Activated CD4-positive, CD25-positive, alpha-beta regulatory T cell treated with anti-CD3 and anti-CD28 coated beads, Interleukin-2, amount 50 U/mL, for 16 hours (primary cell): ENCODE measurements at regions not wholly inside any gene's neighbourhood (a gene's known extent, or its start where the extent isn't known, plus 50 kb on each side); places are given as distances from the start of the nearest gene placed in this dataset.
"Not testable (repeated sequence)": the region's sequence is repeated elsewhere in the genome, so short reads cannot be mapped to it uniquely, and the experiment has no call there.

Experiments used
- DNase-seq: peaks from one replicate; pipeline ENCODE4 v3.0.0-alpha.2; 2020; ENCODE audit warnings: low read depth, low spot score

- no peak for DNase-seq
These were observed 905.3 kb downstream of the TYW1 start for GRCh38 chr7:67901808-67902480.

- no peak for DNase-seq
These were observed 911.2 kb downstream of the TYW1 start for GRCh38 chr7:67907792-67908191.

- DNase-seq, result no peak
These were observed 915.8 kb downstream of the TYW1 start for GRCh38 chr7:67912437-67912836.

- DNase-seq, result no peak
These were observed 917.0 kb downstream of the TYW1 start for GRCh38 chr7:67913604-67914003.

- DNase-seq, result not testable (repeated sequence)
These were observed 919.5 kb downstream of the TYW1 start for GRCh38 chr7:67916111-67916510.

- DNase-seq, result no peak
These were observed 920.2 kb downstream of the TYW1 start for GRCh38 chr7:67916571-67917436.

- DNase-seq, result no peak
These were observed 920.8 kb downstream of the TYW1 start for GRCh38 chr7:67917437-67917755.

GRCh38 chr7:67918158-67918557 is 921.5 kb downstream of the TYW1 start:
- DNase-seq, result no peak

- DNase-seq, result no peak
These were observed 926.7 kb downstream of the TYW1 start for GRCh38 chr7:67923286-67923685.

GRCh38 chr7:67928141-67928540 is 931.5 kb downstream of the TYW1 start:
- DNase-seq, result no peak

- DNase-seq, result not testable (repeated sequence)
These were observed 939.8 kb downstream of the TYW1 start for GRCh38 chr7:67936447-67936846.

- no peak for DNase-seq
These were observed 943.8 kb downstream of the TYW1 start for GRCh38 chr7:67940400-67940799.

GRCh38 chr7:67947191-67947590 is 950.6 kb downstream of the TYW1 start:
- DNase-seq, result no peak

- DNase-seq, result no peak
These were observed 951.0 kb downstream of the TYW1 start for GRCh38 chr7:67947646-67948045.

GRCh38 chr7:67950321-67951083 is 953.9 kb downstream of the TYW1 start:
- no peak for DNase-seq

GRCh38 chr7:67955061-67955460 is 958.4 kb downstream of the TYW1 start:
- DNase-seq, result no peak

- no peak for DNase-seq
These were observed 966.2 kb downstream of the TYW1 start for GRCh38 chr7:67962863-67963262.

- no peak for DNase-seq
These were observed 979.9 kb downstream of the TYW1 start for GRCh38 chr7:67976490-67976889.

GRCh38 chr7:67983486-67983885 is 986.9 kb downstream of the TYW1 start:
- no peak for DNase-seq

- DNase-seq, result no peak
These were observed 987.7 kb downstream of the TYW1 start for GRCh38 chr7:67984326-67984725.

GRCh38 chr7:67989142-67989541 is 992.5 kb downstream of the TYW1 start:
- no peak for DNase-seq

GRCh38 chr7:67990003-67990402 is 993.4 kb downstream of the TYW1 start:
- no peak for DNase-seq
